ENCODE measurements at regions not wholly inside any gene's neighbourhood (a gene's known extent, or its start where the extent isn't known, plus 50 kb on each side); places are given as distances from the start of the nearest gene placed in this dataset.

GRCh38 chr5:53361708-53362107 lies 118.7 kb upstream of the FST start:
- H3K27me3 ChIP-seq, result no peaks in the 10 kb centered on the region
- H3K36me3 ChIP-seq, result no peaks in the 10 kb centered on the region; the same call in 1 of the 2 replicates
- H3K4me3 ChIP-seq, result no peak overlapping the region
- no peaks in the 10 kb centered on the region; the same call in 1 of the 2 replicates for H3K9me3 ChIP-seq
- DNase-seq, result no peak

- peak; percentile 75 for DNase-seq
- H3K36me3 ChIP-seq, result no peaks in the 10 kb centered on the region; the same call in 1 of the 2 replicates
- H3K27me3 ChIP-seq, result no peaks in the 10 kb centered on the region
- H3K4me3 ChIP-seq, result no peak overlapping the region
- H3K9me3 ChIP-seq, result no peaks in the 10 kb centered on the region; the same call in 1 of the 2 replicates
Measured at GRCh38 chr5:53362521-53362941, 117.9 kb upstream of the FST start.

GRCh38 chr5:53364061-53364460 lies 116.4 kb upstream of the FST start:
- H3K9me3 ChIP-seq, result no peaks in the 10 kb centered on the region; the same call in none of the 2 replicates
- no peak overlapping the region for H3K4me3 ChIP-seq
- H3K36me3 ChIP-seq, result no peaks in the 10 kb centered on the region; the same call in 1 of the 2 replicates
- H3K27me3 ChIP-seq, result no peaks in the 10 kb centered on the region
- no peak for DNase-seq

- H3K9me3 ChIP-seq, result peaks cover 5% of the 10 kb centered on the region
- no peak overlapping the region for H3K4me3 ChIP-seq
- no peaks in the 10 kb centered on the region for H3K27me3 ChIP-seq
- DNase-seq, result no peak
- H3K36me3 ChIP-seq, result no peaks in the 10 kb centered on the region; the same call in 1 of the 2 replicates
Measured at GRCh38 chr5:53366245-53366644, 114.2 kb upstream of the FST start.

- Histone ChIP-seq H3K36me3 (peaks cover 2% of the 10 kb centered on the region; the same call in 1 of the 2 replicates), H3K4me3 (no peak overlapping the region), H3K27me3 (no peaks in the 10 kb centered on the region), H3K9me3 (peaks cover 11% of the 10 kb centered on the region)
- no peak for DNase-seq
Measured at GRCh38 chr5:53367727-53368126, 112.7 kb upstream of the FST start.

- no peak for DNase-seq
- Histone ChIP-seq H3K9me3 (peaks cover 12% of the 10 kb centered on the region), H3K27me3 (no peaks in the 10 kb centered on the region), H3K4me3 (no peak overlapping the region), H3K36me3 (peaks cover 2% of the 10 kb centered on the region; the same call in 1 of the 2 replicates)
Measured at GRCh38 chr5:53368516-53368915, 111.9 kb upstream of the FST start.

- Histone ChIP-seq H3K36me3 (peaks cover 2% of the 10 kb centered on the region; the same call in 1 of the 2 replicates), H3K9me3 (peaks cover 12% of the 10 kb centered on the region), H3K4me3 (no peak overlapping the region), H3K27me3 (no peaks in the 10 kb centered on the region)
- no peak for DNase-seq
Measured at GRCh38 chr5:53368966-53369605, 111.3 kb upstream of the FST start.

- peaks cover 2% of the 10 kb centered on the region; the same call in 1 of the 2 replicates for H3K36me3 ChIP-seq
- DNase-seq, result no peak
- peaks cover 12% of the 10 kb centered on the region for H3K9me3 ChIP-seq
- H3K27me3 ChIP-seq, result no peaks in the 10 kb centered on the region
- H3K4me3 ChIP-seq, result no peak overlapping the region
Measured at GRCh38 chr5:53369681-53370080, 110.7 kb upstream of the FST start.

GRCh38 chr5:53373451-53374158 lies 106.8 kb upstream of the FST start:
- H3K27me3 ChIP-seq, result no peaks in the 10 kb centered on the region
- DNase-seq, result no peak
- H3K36me3 ChIP-seq, result peaks cover 2% of the 10 kb centered on the region; the same call in 1 of the 2 replicates
- H3K9me3 ChIP-seq, result peaks cover 12% of the 10 kb centered on the region; the same call in 1 of the 2 replicates
- no peak overlapping the region for H3K4me3 ChIP-seq

- no peak for DNase-seq
- H3K9me3 ChIP-seq, result peaks cover 11% of the 10 kb centered on the region; the same call in 1 of the 2 replicates
- H3K36me3 ChIP-seq, result peaks cover 2% of the 10 kb centered on the region; the same call in 1 of the 2 replicates
- H3K4me3 ChIP-seq, result no peak overlapping the region
- H3K27me3 ChIP-seq, result no peaks in the 10 kb centered on the region
Measured at GRCh38 chr5:53376853-53377252, 103.6 kb upstream of the FST start.

- Histone ChIP-seq H3K4me3 (no peak overlapping the region), H3K27me3 (no peaks in the 10 kb centered on the region), H3K36me3 (no peaks in the 10 kb centered on the region), H3K9me3 (peaks cover 4% of the 10 kb centered on the region; the same call in 1 of the 2 replicates)
- no peak for DNase-seq
Measured at GRCh38 chr5:53378190-53378589, 102.2 kb upstream of the FST start.

GRCh38 chr5:53378590-53379247 lies 101.7 kb upstream of the FST start:
- H3K27me3 ChIP-seq, result no peaks in the 10 kb centered on the region
- H3K9me3 ChIP-seq, result peaks cover 4% of the 10 kb centered on the region; the same call in 1 of the 2 replicates
- H3K4me3 ChIP-seq, result no peak overlapping the region
- no peak for DNase-seq
- H3K36me3 ChIP-seq, result no peaks in the 10 kb centered on the region

GRCh38 chr5:53386341-53386740 lies 94.1 kb upstream of the FST start:
- Histone ChIP-seq H3K36me3 (no peaks in the 10 kb centered on the region), H3K27me3 (no peaks in the 10 kb centered on the region), H3K9me3 (peaks cover 35% of the 10 kb centered on the region), H3K4me3 (no peak overlapping the region)
- DNase-seq, result no peak

- Histone ChIP-seq H3K9me3 (peaks cover 39% of the 10 kb centered on the region), H3K36me3 (no peaks in the 10 kb centered on the region), H3K27me3 (no peaks in the 10 kb centered on the region), H3K4me3 (no peak overlapping the region)
- DNase-seq, result no peak
Measured at GRCh38 chr5:53389093-53389492, 91.3 kb upstream of the FST start.

GRCh38 chr5:53392073-53392472 lies 88.4 kb upstream of the FST start:
- DNase-seq, result no peak
- no peaks in the 10 kb centered on the region for H3K27me3 ChIP-seq
- no peaks in the 10 kb centered on the region for H3K36me3 ChIP-seq
- no peak overlapping the region for H3K4me3 ChIP-seq
- H3K9me3 ChIP-seq, result peaks cover 35% of the 10 kb centered on the region

GRCh38 chr5:53394808-53395207 lies 85.6 kb upstream of the FST start:
- Histone ChIP-seq H3K36me3 (no peaks in the 10 kb centered on the region), H3K9me3 (peaks cover 13% of the 10 kb centered on the region), H3K27me3 (no peaks in the 10 kb centered on the region), H3K4me3 (no peak overlapping the region)
- DNase-seq, result no peak

- peaks cover 2% of the 10 kb centered on the region for H3K9me3 ChIP-seq
- no peak overlapping the region for H3K4me3 ChIP-seq
- no peaks in the 10 kb centered on the region for H3K27me3 ChIP-seq
- DNase-seq, result no peak
- no peaks in the 10 kb centered on the region for H3K36me3 ChIP-seq
Measured at GRCh38 chr5:53397141-53397757, 83.2 kb upstream of the FST start.
